ENCODE measurements at regions not wholly inside any gene's neighbourhood (a gene's known extent, or its start where the extent isn't known, plus 50 kb on each side); places are given as distances from the start of the nearest gene placed in this dataset.
A peak's percentile ranks its signal among the peaks of the same experiment; 100 is the strongest.

DNA sequence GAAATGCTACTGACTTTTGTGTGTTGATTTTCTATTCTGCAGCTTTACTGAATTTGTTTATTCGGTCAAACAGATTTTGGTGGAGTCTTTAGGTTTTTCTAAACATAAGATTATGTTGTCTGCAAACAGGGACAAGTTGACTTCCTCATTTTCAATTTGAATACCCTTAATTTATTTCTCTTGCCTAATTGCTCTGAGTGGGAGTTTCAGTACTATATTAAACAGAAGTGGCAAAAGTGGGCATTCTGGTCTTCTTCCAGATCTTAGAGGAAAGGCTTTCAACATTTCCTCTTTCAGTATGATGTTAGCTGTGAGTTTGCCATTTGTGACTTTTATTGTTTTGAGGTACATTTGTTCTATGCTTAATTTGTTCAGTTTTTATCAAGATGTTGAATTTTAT lies 268.5 kb downstream of the WNT5A start:
- Histone ChIP-seq H3K4me2 (ENCODE audit: low read length) (no peak overlapping the region), H3K4me1 (ENCODE audit: control insufficient read depth, insufficient read depth, low read length) (no peaks in the 10 kb centered on the region), H3K4me3 (ENCODE audit: low read length) (no peak overlapping the region), H3K36me3 (ENCODE audit: insufficient read depth, low read length) (no peaks in the 10 kb centered on the region), H3K27me3 (ENCODE audit: control insufficient read depth, insufficient read depth, low read length) (no peaks in the 10 kb centered on the region), H3K9ac (ENCODE audit: low read depth, low read length) (no peak overlapping the region), H3K9me3 (replicated peaks; ENCODE audit: low read length) (peaks cover 4% of the 10 kb centered on the region)

DNA sequence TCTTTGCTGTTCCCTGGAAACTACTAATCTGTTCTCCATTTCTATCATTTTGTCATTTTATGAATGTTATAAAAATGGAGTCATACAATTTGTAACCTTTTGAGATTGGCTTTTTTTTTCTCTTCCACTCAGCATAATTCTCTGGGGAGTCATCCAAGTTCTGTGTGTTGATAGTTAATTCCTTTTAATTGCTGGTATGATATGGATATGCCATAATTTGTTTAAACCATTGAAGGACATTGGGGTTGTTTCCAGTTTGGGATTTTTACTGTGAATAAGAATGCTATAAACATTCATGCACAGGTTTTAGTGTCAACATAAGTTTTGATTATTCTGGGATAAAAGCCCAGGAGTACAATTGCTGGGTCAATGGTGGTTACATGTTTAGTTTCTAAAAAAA lies 279.4 kb downstream of the WNT5A start:
- Histone ChIP-seq H3K4me2 (ENCODE audit: low read length) (no peak overlapping the region), H3K4me1 (ENCODE audit: control insufficient read depth, insufficient read depth, low read length) (peaks cover 12% of the 10 kb centered on the region), H3K36me3 (ENCODE audit: insufficient read depth, low read length) (no peaks in the 10 kb centered on the region), H3K9ac (ENCODE audit: low read depth, low read length) (no peak overlapping the region), H3K27me3 (ENCODE audit: control insufficient read depth, insufficient read depth, low read length) (no peaks in the 10 kb centered on the region), H3K9me3 (replicated peaks; ENCODE audit: low read length) (no peaks in the 10 kb centered on the region), H3K4me3 (ENCODE audit: low read length) (no peak overlapping the region)

DNA sequence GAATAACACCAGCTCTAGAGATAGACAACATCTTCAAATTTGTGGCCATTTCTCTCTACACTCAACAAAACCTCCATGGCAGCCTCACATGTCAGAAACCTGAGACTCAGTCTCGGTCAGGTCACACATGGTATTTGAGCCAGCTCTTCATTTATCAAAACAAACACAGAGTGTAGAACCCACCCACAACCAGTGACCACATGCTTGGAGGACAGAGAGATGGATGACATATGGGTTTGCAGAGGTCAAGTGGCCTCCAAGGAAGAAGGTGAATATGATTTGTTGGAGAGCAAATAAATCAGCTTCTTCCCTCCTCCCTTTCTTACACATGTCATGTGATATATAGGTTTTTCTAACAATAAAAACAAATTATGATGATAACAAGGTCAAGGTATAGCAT lies 278.1 kb upstream of the LRTM1 start:
- no peak overlapping the region for H3K4me3 ChIP-seq (ENCODE audit: low read length)
- no peaks in the 10 kb centered on the region for H3K36me3 ChIP-seq (ENCODE audit: insufficient read depth, low read length)
- peaks cover 24% of the 10 kb centered on the region for H3K4me1 ChIP-seq (ENCODE audit: control insufficient read depth, insufficient read depth, low read length)
- H3K4me2 ChIP-seq (ENCODE audit: low read length), result no peak overlapping the region
- no peaks in the 10 kb centered on the region for H3K27me3 ChIP-seq (ENCODE audit: control insufficient read depth, insufficient read depth, low read length)
- H3K9me3 ChIP-seq (replicated peaks; ENCODE audit: low read length), result no peaks in the 10 kb centered on the region
- H3K9ac ChIP-seq (ENCODE audit: low read depth, low read length), result no peak overlapping the region

DNA sequence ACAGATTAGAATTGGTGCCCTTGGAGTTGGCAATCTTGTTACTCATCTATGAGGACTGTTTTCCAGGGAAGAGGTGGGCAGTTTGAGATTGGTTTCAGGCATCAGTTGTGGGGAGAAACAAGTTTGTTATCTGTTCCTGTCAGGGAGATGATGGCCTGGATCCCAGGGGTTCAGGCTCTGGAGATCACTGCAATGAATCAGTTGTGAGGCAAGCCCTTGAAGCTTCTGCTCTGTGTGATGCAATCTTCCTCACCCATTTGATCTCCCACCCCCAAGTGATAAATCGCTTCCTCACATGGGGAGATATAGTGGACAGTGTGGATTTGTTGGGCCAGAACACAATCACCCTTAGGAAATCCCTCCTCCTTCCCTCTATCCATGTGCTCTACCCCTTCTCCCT lies 276.6 kb upstream of the LRTM1 start:
- Histone ChIP-seq H3K36me3 (ENCODE audit: insufficient read depth, low read length) (no peaks in the 10 kb centered on the region), H3K4me2 (ENCODE audit: low read length) (no peak overlapping the region), H3K9me3 (replicated peaks; ENCODE audit: low read length) (no peaks in the 10 kb centered on the region), H3K27me3 (ENCODE audit: control insufficient read depth, insufficient read depth, low read length) (no peaks in the 10 kb centered on the region), H3K9ac (ENCODE audit: low read depth, low read length) (no peak overlapping the region), H3K4me1 (ENCODE audit: control insufficient read depth, insufficient read depth, low read length) (peaks cover 24% of the 10 kb centered on the region), H3K4me3 (ENCODE audit: low read length) (no peak overlapping the region)

DNA sequence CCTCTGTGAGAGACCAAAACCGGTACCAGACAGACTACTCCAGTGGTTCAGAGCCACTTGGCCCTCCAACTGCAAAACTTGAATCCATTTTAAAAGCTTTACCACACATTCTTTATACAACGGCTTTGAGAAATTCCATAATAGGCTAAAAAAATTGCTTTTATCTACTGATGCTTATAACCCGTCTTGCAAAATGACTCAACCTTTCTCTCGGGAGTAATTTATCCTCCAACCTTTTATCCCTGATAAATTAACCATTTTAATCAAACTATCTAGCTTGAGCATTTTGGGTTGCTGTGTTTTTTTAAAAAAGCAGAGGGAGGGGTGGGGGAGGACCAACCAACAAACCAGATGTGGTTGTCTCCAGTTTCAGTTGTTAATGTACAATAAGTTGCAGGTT lies 275.7 kb upstream of the LRTM1 start:
- H3K36me3 ChIP-seq (ENCODE audit: insufficient read depth, low read length), result no peaks in the 10 kb centered on the region
- H3K4me3 ChIP-seq (ENCODE audit: low read length), result no peak overlapping the region
- H3K27me3 ChIP-seq (ENCODE audit: control insufficient read depth, insufficient read depth, low read length), result no peaks in the 10 kb centered on the region
- peaks cover 32% of the 10 kb centered on the region for H3K4me1 ChIP-seq (ENCODE audit: control insufficient read depth, insufficient read depth, low read length)
- no peak overlapping the region for H3K4me2 ChIP-seq (ENCODE audit: low read length)
- no peaks in the 10 kb centered on the region for H3K9me3 ChIP-seq (replicated peaks; ENCODE audit: low read length)
- no peak overlapping the region for H3K9ac ChIP-seq (ENCODE audit: low read depth, low read length)

DNA sequence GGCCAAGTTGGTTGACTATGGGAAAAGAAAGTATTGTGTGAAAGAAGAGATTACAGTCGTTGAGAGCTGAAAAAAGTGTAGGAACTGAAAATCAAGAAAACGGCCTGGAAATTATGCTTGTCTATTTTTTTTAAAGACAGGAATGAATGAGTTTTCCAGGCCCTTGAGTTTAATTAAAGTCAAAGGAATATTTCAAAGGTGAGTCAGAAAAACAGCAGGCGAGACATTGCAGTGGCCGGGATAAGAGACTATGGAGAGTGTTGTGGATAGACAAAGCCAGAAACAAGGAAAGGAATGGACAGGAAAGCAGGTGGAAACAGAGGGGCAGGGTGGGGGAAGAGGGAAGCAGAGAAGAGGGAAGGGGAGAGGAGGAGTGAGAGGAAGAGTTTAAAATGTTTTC lies 275.1 kb upstream of the LRTM1 start:
- Histone ChIP-seq H3K4me3 (ENCODE audit: low read length) (no peak overlapping the region), H3K36me3 (ENCODE audit: insufficient read depth, low read length) (no peaks in the 10 kb centered on the region), H3K9ac (ENCODE audit: low read depth, low read length) (peak overlapping the region; percentile 7), H3K4me1 (ENCODE audit: control insufficient read depth, insufficient read depth, low read length) (peaks cover 36% of the 10 kb centered on the region), H3K9me3 (replicated peaks; ENCODE audit: low read length) (no peaks in the 10 kb centered on the region), H3K4me2 (ENCODE audit: low read length) (no peak overlapping the region), H3K27me3 (ENCODE audit: control insufficient read depth, insufficient read depth, low read length) (no peaks in the 10 kb centered on the region)

DNA sequence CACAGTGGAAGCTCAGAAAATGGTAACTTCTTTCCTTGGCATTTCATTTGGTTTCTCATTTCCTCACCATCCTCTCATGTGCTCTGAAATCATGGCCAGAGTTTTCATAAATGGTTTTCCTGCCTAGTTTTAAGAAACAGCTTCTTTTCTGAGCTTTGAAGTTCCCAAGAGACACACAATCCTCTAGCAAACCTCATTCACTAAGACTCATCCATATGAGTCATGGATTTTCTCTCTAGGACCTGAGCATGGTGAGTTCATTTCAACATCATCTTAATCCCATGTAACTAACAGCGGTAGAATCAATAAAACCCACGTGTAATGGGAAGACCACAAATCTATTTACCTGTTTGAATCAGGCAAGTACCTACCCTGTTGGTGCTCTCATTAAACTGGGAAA lies 274.5 kb upstream of the LRTM1 start:
- H3K4me3 ChIP-seq (ENCODE audit: low read length), result no peak overlapping the region
- H3K9me3 ChIP-seq (replicated peaks; ENCODE audit: low read length), result no peaks in the 10 kb centered on the region
- no peaks in the 10 kb centered on the region for H3K27me3 ChIP-seq (ENCODE audit: control insufficient read depth, insufficient read depth, low read length)
- H3K4me1 ChIP-seq (ENCODE audit: control insufficient read depth, insufficient read depth, low read length), result peaks cover 36% of the 10 kb centered on the region
- peak overlapping the region; percentile 57 for H3K9ac ChIP-seq (ENCODE audit: low read depth, low read length)
- H3K4me2 ChIP-seq (ENCODE audit: low read length), result peak overlapping the region; percentile 22
- no peaks in the 10 kb centered on the region for H3K36me3 ChIP-seq (ENCODE audit: insufficient read depth, low read length)

DNA sequence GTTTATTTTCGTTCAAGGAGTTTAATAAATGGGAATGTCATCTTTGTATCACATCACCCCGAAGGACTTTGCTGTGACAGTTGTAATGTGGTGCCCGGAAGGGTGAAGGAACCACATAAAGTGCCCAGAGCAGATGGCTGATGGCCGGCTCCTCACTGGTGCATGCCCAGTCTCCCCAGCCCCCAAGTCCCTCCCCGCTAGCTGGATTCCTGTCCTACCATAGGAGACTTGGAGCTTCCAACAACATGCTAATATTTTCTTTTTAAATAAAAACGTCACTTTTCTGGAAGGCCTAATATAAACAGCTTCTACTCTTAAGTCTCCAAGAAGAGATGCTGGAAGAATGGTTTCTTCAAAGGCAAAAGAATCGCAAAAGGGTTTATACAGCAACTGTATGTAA lies 273.9 kb upstream of the LRTM1 start:
- Histone ChIP-seq H3K4me3 (ENCODE audit: low read length) (no peak overlapping the region), H3K27me3 (ENCODE audit: control insufficient read depth, insufficient read depth, low read length) (no peaks in the 10 kb centered on the region), H3K4me1 (ENCODE audit: control insufficient read depth, insufficient read depth, low read length) (peaks cover 36% of the 10 kb centered on the region), H3K9ac (ENCODE audit: low read depth, low read length) (peak overlapping the region; percentile 57), H3K4me2 (ENCODE audit: low read length) (peak overlapping the region; percentile 22), H3K9me3 (replicated peaks; ENCODE audit: low read length) (no peaks in the 10 kb centered on the region), H3K36me3 (ENCODE audit: insufficient read depth, low read length) (no peaks in the 10 kb centered on the region)

DNA sequence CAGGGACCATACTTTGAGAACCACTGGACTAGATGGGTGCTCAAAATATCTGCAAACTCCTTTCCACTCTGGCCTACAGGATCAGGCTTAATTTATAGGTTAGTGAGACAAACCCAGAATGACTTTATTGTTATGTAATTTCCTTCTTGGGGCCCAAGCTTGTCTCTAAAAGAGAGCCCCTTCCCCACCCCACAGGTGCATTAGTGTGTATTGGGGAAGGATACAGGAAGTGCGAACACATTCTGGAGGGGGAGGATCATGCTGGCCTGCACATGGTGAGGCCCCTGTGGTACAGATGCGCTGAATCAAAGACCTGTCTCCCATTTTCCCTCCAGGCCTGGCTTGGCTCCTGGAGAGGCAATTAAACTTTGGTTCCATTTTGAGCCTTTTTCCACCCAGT lies 273.0 kb upstream of the LRTM1 start:
- Histone ChIP-seq H3K27me3 (ENCODE audit: control insufficient read depth, insufficient read depth, low read length) (no peaks in the 10 kb centered on the region), H3K9ac (ENCODE audit: low read depth, low read length) (no peak overlapping the region), H3K4me1 (ENCODE audit: control insufficient read depth, insufficient read depth, low read length) (peaks cover 36% of the 10 kb centered on the region), H3K4me2 (ENCODE audit: low read length) (no peak overlapping the region), H3K9me3 (replicated peaks; ENCODE audit: low read length) (no peaks in the 10 kb centered on the region), H3K4me3 (ENCODE audit: low read length) (no peak overlapping the region), H3K36me3 (ENCODE audit: insufficient read depth, low read length) (no peaks in the 10 kb centered on the region)

DNA sequence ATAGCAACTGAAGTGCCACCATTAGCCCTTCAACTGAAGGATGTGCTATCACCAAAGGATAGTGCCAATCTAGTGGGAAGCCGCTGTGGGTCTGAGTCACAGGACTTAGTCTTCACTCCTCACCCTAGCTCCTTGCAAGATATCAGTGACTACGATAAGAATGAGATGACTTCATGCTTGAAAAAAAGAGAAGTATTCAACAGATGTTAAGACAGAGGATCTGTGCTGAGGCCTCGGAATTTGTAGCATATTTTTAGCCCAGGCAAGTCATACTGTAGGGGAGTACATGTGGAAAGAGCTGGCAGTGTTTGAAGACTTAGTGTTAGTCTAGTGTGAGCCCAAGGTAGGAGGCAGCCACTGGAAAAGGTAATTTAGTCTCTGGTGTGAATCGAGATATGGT lies 270.7 kb upstream of the LRTM1 start:
- Histone ChIP-seq H3K9ac (ENCODE audit: low read depth, low read length) (peak overlapping the region; percentile 38), H3K9me3 (replicated peaks; ENCODE audit: low read length) (no peaks in the 10 kb centered on the region), H3K36me3 (ENCODE audit: insufficient read depth, low read length) (no peaks in the 10 kb centered on the region), H3K27me3 (ENCODE audit: control insufficient read depth, insufficient read depth, low read length) (no peaks in the 10 kb centered on the region), H3K4me1 (ENCODE audit: control insufficient read depth, insufficient read depth, low read length) (peaks cover 32% of the 10 kb centered on the region), H3K4me2 (ENCODE audit: low read length) (peak overlapping the region; percentile 0), H3K4me3 (ENCODE audit: low read length) (no peak overlapping the region)

DNA sequence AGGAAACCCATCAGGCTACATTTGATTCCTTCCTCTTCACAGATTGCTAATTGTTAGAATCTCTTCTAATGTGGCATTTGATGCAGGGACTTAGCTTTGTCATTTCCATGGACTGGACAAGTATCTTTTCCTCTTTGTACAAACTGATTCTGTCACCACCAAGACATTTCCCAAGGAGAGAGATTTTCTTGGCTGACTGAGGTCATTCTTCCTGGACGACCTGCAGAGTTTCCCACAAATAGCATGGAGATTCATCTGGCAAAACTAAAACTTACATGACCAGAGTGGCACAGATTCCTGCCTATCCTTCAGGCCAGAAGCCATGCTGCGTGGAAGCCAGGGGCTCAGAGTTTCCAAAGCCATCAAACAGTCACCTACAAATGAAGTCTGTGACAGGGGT lies 269.2 kb upstream of the LRTM1 start:
- Histone ChIP-seq H3K27me3 (ENCODE audit: control insufficient read depth, insufficient read depth, low read length) (no peaks in the 10 kb centered on the region), H3K4me1 (ENCODE audit: control insufficient read depth, insufficient read depth, low read length) (peaks cover 25% of the 10 kb centered on the region), H3K4me2 (ENCODE audit: low read length) (no peak overlapping the region), H3K9me3 (replicated peaks; ENCODE audit: low read length) (no peaks in the 10 kb centered on the region), H3K36me3 (ENCODE audit: insufficient read depth, low read length) (no peaks in the 10 kb centered on the region), H3K4me3 (ENCODE audit: low read length) (no peak overlapping the region), H3K9ac (ENCODE audit: low read depth, low read length) (no peak overlapping the region)

DNA sequence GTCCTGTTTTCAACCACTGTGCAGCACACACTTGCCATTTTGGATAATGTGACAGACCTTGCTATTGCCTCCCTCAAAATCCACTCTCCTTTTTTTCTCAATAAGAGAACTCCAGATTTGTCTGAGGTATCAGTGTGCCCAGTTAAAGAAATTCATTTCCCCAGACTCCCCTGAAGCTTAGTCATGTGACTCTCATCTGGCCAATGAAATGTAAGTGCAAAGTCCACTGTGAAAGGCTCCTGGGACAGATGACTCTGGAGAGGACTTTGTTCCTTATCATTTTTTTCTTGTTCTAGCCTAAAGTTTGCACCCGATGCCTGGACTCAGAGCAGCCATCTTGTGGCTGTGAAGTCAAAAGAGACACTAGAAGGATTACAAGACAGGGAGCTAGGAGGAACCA lies 268.6 kb upstream of the LRTM1 start:
- Histone ChIP-seq H3K4me2 (ENCODE audit: low read length) (no peak overlapping the region), H3K9ac (ENCODE audit: low read depth, low read length) (no peak overlapping the region), H3K4me3 (ENCODE audit: low read length) (no peak overlapping the region), H3K27me3 (ENCODE audit: control insufficient read depth, insufficient read depth, low read length) (no peaks in the 10 kb centered on the region), H3K4me1 (ENCODE audit: control insufficient read depth, insufficient read depth, low read length) (peaks cover 22% of the 10 kb centered on the region), H3K9me3 (replicated peaks; ENCODE audit: low read length) (no peaks in the 10 kb centered on the region), H3K36me3 (ENCODE audit: insufficient read depth, low read length) (no peaks in the 10 kb centered on the region)
